Globus pallidus (tissue), 1 donor: ENCODE measurements at regions not wholly inside any gene's neighbourhood (a gene's known extent, or its start where the extent isn't known, plus 50 kb on each side); places are given as distances from the start of the nearest gene placed in this dataset.
"Not testable (repeated sequence)": the region's sequence is repeated elsewhere in the genome, so short reads cannot be mapped to it uniquely, and the experiment has no call there.

Source experiments
- DNase-seq: peaks from one replicate; pipeline ENCODE4 v3.0.0-alpha.2; 2015; ENCODE audit warnings: low spot score

DNA sequence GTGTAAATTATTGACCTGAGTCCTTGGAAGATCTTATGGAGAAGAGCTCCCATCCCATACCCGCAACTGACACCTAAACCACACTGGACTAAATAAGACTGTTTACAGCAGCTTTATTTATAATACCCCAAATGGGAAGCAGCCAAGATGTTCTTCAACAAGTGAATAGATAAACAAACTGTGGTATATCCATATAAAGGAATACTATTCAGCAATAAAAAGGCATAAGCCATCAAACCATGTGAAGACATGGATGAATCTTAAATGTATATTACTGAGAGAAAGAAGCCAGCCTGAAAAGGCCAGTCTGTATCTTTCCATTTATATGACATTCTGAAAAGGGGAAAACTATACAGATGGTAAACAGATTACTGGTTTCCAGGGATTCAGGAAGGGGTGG lies 212.7 kb downstream of the TPBG start:
- DNase-seq, result no peak

DNA sequence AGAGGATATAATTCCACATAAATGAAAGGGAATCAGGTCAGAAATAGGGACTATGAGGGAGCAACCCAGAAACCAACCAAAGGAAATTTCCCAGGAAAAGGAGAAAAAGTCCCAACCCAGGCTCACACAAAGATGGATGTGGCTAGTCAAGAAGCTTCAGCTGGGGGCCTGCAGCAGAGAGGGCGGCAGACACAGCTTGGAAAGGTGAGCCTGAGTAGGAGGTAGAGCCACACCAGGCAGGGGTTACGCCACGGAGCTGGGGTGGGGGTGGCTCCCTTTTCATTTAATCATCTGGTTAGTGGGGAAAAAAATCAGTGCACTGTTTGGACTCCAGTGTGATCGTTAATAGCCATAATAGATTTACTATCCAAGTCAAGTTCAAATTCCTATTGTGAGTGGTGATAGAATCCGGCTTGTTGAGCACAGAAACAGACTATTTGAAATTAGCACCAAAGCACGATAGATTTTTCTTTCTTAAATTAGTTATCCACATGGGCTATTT lies 220.6 kb downstream of the TPBG start:
- DNase-seq, result no peak

DNA sequence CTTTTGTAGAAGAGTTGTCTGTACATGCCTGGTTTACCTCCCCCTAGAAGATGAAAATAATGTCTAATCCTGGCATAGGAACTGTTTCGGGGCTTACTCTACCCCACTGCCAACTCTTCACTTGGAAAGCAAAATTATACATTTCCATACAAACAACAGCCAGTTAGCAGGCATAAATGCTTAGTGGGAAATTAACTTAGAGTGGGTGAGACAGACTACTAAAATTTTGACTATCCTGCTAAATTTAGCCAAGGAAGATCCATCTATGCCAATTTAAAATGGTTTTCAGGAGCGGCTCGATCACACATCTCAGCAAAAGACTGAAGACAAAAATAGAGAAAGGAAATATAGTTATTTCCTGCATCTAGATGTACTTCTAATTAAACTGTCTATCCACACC lies 221.2 kb downstream of the TPBG start:
- no peak for DNase-seq

DNA sequence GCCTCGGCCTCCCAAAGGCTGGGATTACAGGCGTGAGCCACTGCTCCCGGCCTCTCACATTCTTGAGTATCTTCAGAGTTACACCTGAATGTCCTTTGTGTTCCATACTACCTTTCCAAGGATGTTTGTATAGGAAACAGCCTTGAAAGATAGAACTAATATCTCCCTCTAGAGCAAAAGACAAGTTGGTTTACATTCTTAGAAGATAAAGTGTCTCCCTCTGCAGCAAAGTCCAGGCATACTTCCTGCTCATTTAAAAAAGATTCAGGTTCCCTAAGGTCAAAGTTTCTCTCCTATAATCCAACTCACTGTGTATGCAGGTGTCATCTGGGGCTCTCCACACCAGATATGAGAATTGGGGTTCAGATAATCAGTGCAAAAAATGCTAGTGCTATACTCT lies 224.4 kb downstream of the TPBG start:
- DNase-seq, result no peak

DNA sequence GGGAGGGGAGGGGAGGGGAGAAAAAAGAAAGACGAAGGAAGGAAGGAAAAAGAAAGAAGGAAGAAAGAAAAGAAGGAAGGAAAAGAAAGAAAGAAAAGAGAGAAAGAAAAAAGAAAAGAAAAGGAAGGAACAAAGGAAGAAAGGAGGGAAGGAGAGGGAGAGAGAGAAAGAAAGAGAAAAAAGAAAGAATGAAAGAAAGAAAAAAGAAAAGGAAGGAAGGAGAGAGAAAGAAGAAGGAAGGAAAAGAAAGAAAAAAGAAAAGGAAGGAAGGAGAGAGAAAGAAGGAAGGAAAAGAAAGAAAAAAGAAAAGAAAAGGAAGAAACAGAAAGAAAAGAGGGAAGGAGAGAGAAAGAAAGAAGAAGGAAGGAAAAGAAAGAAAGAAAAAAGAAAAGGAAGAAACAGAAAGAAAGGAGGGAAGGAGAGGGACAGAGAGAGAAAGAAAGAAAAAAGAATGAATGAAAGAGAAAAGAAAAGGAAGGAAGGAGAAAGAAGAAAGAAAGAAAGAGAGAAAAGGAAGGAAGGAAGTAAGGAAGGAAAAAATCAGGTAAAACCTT lies 225.3 kb downstream of the TPBG start:
- DNase-seq, result no peak

DNA sequence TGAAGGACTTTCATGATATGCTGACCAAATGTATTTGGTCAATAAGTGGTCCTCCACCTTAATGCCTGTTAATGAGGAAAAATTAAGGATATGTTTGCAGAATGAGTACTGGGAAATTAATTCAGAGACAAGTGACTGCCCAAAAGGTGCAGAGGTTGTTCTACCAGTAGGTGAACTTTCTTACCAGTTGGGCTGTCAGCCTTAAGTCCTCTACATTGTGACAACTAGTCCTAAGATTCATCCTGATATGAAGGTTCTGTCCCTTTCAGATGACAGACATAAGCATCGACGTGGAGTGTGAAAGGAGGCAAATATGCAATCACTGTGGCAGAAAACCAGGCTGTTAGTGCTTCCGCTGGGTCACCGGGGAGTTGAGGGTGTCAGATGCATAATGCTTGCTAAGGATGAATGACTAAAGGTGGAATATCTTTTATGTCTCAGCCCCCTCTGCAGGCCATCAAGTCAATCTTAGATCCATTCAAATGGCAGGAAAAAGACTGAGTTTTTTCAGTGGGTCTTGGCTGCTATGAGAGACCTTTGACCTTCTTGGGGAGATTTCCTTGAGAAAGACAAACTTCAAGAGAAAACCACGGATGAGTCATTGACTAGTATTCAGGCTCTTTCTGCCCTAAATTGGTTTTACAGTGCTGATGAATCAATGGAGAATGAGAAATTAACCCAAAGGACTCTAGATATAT lies 226.0 kb downstream of the TPBG start:
- DNase-seq, result peak; percentile 45

DNA sequence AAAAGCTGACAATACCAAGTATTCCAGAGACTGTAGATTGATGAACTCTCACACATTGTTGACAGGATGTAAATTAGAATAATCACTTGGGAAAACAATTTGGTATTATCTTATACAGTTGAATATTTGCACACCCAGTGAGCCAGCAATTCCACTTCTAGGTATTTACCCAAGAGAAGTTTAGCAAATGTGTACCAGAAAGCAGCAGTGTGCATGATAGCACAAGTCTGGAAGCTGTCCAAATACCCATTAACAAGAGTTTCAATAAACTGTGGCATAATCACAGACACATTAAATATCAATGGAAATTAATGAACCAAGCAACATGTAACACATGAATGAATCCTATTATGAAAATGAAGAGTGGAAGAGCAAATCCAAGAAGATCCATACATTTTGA lies 233.6 kb downstream of the TPBG start:
- no peak for DNase-seq

DNA sequence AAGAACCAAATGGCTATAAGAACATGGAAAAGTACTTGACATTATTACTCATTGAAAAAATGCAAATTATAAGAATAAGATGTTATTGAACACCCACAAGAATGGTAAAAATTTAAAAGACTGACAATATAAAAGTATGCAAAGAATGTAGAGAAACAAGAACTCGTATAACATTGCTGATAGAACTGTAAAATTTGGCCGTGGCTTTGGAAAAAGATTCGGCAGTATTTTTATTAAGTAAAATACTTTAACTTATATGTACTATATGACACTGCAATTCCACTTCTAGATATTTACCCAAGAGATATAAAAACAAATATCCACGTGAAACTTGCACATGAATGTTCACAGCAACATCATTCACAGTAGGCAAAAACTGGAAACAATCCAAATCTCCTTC lies 239.2 kb downstream of the TPBG start:
- DNase-seq, result no peak

DNA sequence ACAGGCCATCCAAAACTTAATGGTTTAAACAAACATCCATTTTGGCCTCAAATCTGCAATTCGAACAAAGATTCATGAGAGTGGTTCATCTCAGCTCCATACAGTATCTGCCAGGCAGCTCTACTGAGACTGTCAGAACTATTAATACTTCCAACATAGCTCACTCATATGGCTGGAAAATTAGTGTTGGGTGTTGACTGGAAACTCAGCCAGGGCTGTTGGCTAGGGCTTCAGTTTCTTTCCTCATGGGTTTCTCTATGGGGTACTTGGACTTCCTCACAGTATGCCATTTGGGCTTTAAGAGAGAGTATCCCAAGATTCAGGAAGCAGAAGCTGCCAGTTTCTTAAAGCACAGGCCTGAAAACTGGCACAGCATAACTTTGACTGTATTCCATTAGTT lies 240.3 kb downstream of the TPBG start:
- DNase-seq, result no peak

DNA sequence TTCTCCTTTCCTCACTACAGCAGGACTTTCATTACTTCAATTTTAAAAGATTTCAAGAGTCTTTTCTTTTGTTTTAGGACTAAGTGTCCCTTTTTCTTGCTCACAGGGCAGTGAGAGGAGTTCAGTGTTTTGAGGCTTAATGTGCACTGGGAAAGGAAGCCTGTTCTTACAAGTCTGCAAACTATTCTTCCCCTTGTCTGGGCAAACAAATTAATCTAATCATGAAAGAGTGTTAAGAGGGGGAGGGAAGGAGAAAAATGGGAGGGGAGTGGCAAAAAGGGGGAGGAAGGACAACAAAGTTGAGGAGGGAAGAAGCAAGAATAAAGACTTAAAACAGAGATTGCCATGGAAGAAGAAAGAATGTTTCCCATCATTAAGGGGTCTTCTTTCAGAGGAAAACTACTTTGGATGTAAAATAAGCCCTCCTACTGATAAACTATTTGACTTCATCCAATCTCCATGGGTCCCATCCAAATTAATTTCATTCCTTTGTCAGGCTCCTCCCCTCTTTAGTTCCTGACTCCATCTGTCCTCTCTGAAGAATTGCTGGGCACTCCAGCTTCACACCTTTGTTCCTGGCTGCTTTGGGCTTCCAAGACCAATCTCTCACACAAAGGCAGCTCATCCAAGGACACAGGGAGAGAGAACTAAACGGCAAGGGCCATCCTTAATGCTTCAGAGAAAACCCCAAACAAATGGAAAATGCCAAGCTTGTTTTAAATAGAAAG lies 244.5 kb downstream of the TPBG start:
- DNase-seq, result no peak

DNA sequence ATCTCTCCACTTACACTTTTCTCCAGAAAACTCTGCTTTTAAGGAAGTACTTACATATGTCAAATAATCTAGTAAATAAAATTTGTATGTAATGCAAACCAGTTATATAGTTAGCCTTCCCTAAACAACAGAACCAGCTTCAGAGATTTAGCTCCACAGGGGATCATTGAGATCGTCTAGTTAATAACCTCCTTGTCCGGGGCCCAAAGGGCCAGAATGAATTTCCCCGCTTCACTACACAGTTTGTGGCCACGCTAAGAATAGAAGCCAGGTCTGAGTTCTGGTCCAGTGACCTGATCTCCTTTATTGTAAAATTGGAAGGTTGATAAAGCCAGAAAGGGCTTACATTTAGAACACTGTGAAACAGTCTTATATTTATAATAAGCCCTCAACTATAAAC lies 245.2 kb downstream of the TPBG start:
- no peak for DNase-seq

DNA sequence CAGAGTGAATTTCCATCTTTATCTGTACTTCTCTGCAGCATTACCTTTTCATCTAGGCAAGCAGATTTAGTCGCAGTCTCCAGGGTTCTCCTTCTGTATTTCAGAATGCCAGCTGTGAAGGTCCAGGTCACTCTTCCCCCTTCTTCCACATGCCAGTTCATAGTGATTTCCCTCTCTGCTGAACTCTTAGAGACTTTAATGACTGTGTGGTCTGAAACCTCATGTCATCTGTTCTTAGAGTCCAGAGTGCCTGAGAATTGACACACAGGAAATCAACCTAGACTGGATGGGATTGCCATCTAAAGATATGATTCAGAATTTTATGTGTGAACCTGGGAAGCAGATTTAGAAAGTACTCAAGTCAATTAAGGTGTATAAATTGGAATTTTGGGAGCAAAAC lies 248.1 kb downstream of the TPBG start:
- no peak for DNase-seq

DNA sequence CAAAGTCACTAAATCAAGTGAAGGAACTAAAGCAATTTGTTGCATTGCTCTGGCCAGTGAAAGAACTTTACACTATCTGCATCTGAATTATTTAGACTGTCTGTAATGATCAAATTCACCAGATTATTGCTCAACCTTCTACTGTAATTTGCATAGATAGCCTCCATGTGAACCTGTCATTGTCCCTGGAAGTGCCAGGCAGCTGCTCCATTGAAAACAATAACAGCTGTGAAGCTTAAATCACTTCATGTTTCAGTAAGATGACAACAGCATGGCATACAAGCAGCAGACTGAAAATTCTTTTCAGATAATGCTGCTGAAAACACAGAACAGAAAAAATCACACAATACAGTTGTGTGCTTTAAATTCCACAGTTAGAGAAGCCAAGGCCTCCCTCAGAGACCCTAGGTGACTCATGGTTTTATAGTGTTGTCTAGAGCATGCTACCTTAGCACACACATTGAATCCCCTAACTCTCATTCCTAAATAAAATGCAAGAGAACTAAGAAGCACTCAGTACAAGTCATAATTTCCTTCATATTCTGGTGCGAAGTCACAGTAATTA lies 248.9 kb downstream of the TPBG start:
- no peak for DNase-seq

DNA sequence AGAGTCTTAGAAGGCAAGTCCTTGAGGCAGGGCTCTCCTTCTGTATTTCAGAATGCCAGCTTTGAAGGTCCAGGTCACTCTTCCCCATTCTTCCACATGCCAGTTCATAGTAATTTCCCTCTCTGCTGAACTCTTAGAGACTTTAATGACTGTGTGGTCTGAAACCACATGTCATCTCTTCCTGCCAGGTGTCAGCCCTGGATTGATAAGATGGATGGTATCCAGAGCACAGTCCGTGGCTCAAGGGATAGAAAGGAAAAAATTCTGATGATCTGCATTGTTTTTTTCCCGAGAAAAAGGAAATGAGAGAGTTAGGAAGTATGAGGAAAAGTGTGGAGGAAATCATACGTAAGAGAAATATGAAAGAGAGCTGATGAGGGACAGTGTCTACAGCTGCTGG lies 250.9 kb downstream of the TPBG start:
- DNase-seq, result no peak

DNA sequence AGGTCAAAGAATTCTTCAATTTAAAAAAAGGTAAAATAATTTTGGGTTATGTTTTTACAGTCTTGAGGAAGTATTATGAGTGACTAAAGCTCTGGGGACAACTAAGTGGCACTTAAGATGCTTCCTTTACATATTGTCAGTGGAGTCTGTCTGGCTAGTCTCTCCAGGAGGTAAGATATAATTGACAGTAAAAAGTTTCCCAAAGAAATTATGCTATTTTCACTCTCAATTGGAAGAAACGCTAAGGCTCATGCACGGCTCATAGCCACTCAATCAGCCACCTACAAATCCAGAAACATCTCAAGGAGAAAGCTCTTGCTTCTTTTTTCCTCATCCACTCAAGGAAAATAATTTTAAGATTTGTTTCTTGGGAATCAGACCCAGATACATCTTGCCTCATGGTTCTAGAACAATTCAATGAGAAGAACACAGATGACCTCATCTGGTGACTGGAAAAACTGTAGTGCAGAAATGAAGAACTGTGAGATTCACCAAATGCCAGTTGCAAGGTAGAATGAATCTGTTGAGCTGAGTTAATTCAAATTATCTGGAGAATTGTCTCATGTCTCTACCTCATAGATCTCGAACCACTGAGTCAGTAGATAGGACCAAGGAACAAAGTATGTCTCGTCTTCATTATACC lies 252.9 kb downstream of the TPBG start:
- DNase-seq, result peak; percentile 16

DNA sequence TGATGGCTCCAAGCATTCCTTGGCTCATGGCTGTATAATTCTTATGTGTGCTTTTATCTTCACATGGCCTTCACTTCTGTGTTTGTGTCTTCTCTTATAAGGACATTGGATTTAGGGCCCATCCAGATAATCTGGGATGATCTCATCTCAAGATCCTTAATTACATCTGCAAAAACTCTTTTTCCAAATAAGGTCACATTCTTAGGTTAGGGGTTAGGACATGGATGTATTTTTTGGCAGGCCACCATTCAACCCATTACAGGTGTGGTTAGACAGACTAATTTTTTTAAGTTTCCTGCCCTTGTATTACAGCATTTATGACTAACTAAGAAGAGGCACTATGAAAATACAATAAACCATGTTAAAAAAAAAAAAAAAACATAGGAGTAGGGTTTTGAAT lies 254.0 kb downstream of the TPBG start:
- no peak for DNase-seq

DNA sequence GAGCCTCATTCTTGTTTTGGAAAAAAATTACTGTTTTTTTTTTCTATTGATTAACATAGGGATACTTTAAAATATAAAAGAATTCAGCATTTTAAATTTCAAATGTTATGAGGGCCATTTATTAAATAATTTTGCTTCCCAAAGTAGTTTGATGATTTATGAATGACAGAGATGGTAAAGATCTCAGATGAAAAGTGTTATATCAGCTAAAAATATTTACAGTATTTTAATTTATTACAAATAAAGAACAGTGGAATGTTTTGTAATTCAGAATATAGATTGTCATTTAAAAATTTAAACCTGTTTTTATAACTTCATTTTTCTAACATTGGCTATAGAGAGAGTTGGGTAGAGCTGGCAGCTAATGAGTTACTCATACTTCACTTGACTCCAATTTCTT lies 256.0 kb downstream of the TPBG start:
- DNase-seq, result no peak

DNA sequence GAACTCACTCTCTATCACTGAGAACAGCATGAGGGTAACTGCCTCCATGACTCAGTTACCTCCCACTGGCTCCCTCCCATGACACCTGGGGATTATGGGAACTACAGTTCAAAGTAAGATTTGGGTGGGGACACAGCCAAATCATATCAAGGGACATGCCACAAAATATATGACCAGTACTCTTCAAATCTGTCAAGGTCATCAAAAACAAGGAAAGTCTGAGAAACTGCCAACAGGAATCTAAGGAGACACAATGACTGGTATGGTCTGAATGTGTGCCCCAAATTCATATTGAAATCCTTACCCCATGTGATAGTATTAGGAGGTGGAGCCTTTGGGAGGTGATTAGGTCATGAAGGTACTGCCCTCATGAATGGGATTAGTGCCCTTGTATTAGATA lies 258.8 kb downstream of the TPBG start:
- no peak for DNase-seq

DNA sequence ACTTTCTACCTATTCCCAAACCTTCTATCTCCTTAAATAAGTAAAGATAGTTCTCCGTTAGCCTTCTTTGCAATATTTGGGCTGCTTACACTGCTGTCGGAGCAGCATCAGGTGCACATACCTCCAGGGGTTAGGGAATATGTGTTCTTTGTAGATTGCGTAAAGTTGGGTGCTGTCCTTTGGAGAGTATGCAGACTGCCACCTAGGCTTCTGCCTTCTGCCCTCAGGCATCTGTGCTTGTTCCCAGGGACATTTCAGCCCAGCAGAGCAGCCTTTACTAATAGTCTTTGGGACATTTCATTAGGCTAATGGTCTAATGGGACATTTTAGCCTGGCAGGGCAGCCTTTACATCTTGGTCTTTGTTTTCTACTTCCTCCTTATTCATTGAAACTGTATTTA lies 260.6 kb downstream of the TPBG start:
- DNase-seq, result no peak

DNA sequence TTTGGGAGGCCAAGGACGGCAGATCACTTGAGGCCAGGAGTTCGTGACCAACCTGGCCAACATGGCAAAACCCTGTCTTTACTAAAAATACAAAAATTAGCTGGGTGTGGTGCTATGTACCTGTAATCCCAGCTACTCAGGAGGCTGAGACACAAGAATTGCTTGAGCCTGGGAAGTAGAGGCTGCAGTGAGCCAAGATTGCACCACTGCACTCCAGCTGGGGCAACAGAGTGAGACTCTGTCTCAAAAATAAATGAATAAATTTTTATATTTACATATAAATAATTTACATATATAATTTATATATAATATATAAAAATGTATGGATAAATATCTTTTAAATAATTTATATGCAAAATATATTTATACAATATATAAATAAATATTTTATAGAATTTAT lies 263.3 kb downstream of the TPBG start:
- DNase-seq, result not testable (repeated sequence)

DNA sequence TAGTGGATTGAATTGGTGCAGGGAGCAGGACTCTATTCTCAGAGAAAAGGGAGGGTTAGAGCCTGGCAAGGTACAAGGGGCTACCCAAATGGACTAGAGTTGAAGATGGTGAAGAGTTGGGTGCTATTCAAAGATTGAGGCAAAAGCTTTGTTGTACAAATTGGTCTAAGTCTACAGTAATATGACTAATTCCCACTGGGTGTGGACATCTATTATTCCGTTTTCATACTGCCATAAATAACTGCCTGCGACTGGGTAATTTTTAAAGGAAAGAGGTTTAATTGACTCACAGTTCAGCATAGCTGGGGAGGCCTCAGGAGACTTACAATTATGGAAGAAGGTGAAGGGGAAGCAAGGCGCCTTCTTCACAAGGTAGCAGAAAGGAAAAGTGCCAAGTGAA lies 266.3 kb downstream of the TPBG start:
- no peak for DNase-seq

DNA sequence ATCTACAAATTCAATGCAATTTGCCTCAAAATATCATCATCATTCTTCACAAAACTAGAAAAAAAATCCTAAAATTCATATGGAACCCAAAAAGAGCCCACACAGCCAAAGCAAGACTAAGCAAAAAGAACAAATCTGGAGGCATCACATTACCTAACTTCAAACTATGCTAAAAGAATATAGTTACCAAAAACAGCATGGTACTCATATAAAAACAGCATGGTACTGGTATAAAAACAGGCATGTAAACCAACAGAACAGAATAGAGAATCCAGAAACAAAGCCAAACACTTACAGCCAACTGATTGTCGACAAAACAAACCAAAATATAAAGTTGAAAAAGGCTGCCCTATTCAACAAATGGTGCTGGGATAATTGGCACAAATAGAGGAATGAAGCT lies 278.1 kb downstream of the TPBG start:
- no peak for DNase-seq
